ENCODE measurements at regions not wholly inside any gene's neighbourhood (a gene's known extent, or its start where the extent isn't known, plus 50 kb on each side); places are given as distances from the start of the nearest gene placed in this dataset.

DNA sequence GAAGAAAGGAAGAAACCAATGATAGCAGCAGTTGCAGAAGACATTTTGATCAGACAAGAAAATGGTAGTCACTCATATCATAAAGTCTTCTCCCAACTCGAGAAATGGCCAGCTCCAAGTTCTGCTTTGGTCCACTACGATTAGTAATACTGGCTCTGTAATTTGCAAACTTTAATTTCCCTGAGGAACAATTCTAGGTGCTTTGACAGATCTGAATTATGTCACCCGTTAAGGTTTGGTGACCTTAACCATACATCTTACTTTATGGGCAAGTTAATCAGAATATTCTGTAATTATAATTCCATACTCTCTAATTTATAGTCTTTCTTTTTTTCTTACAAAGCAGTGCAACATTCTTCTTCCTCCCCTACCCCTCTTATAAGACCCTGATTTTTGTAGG lies 84.5 kb downstream of the RND3 start:
- 71 to 84% methylated on average over 3 of the region's 3 CpGs for WGBS, 2 donors (ENCODE audit: low coverage in 1 of 2)
- intact Hi-C loops (cut with DNase I; ENCODE audit: low total_unique reads) = no loop called here
- no peaks in the 10 kb centered on the region for H3K36me3 ChIP-seq

DNA sequence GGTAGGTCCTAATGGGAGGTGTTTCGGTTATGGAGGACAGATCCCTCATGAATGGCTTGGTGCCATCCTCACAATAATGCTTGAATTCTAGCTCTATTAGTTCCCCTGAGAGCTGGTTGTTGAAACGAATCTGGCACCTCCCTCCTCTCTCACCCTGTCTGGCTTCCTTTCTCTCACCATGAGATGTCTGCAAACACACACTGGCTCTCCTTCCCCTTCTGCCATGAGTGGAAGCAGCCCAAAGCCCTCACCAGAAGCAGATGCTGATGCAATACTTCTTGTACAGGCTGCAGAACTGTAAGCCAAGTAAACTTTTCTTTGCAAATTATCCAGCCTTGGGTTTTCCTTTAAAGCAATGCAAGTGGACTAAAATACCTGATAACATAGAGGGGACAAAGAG lies 86.6 kb downstream of the RND3 start:
- no peaks in the 10 kb centered on the region for H3K9me3 ChIP-seq
- DNase-seq = no peak
- no peaks in the 10 kb centered on the region for H3K27me3 ChIP-seq
- intact Hi-C loops (cut with DNase I; ENCODE audit: low total_unique reads) = no loop called here
- WGBS, 2 donors (ENCODE audit: low coverage in 1 of 2) = 74 to 78% methylated on average over 1 to 2 of the region's 2 CpGs
- no peak overlapping the region for H3K4me3 ChIP-seq
- no peak overlapping the region for H3K27ac ChIP-seq
- H3K4me1 ChIP-seq = no peaks in the 10 kb centered on the region
- no peaks in the 10 kb centered on the region for H3K36me3 ChIP-seq
- TF ChIP-seq POLR2A (IDR thresholded peaks at IDR 0.05) = no peak
- TF ChIP-seq, protein P1, sequence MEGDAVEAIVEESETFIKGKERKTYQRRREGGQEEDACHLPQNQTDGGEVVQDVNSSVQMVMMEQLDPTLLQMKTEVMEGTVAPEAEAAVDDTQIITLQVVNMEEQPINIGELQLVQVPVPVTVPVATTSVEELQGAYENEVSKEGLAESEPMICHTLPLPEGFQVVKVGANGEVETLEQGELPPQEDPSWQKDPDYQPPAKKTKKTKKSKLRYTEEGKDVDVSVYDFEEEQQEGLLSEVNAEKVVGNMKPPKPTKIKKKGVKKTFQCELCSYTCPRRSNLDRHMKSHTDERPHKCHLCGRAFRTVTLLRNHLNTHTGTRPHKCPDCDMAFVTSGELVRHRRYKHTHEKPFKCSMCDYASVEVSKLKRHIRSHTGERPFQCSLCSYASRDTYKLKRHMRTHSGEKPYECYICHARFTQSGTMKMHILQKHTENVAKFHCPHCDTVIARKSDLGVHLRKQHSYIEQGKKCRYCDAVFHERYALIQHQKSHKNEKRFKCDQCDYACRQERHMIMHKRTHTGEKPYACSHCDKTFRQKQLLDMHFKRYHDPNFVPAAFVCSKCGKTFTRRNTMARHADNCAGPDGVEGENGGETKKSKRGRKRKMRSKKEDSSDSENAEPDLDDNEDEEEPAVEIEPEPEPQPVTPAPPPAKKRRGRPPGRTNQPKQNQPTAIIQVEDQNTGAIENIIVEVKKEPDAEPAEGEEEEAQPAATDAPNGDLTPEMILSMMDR (IDR thresholded peaks at IDR 0.05) = no peak
- no peak for TF ChIP-seq POLR2AphosphoS5 (IDR thresholded peaks at IDR 0.05)
- no peak for TF ChIP-seq EP300 (IDR thresholded peaks at IDR 0.05; ENCODE audit: low read depth)
- in situ Hi-C loops (cut with MboI; ENCODE audit: low pct_ligation_motif_present in 1 of 4, low pct_unique_long_range_greater_than_20kb in 1 of 4, low sequenced_read_pairs in 3 of 4) = no loop called here

More for the DNA sequence above, 84.5 kb downstream of the RND3 start:
- Histone ChIP-seq H3K27me3 (no peaks in the 10 kb centered on the region), H3K4me3 (no peak overlapping the region), H3K9me3 (no peaks in the 10 kb centered on the region), H3K27ac (no peak overlapping the region), H3K4me1 (no peaks in the 10 kb centered on the region)
- TF ChIP-seq EP300 (IDR thresholded peaks at IDR 0.05; ENCODE audit: low read depth) (no peak), POLR2A (IDR thresholded peaks at IDR 0.05) (no peak), POLR2AphosphoS5 (IDR thresholded peaks at IDR 0.05) (no peak)
- TF ChIP-seq, protein P1 (IDR thresholded peaks at IDR 0.05) = no peak
- in situ Hi-C loops (cut with MboI; ENCODE audit: low pct_ligation_motif_present in 1 of 4, low pct_unique_long_range_greater_than_20kb in 1 of 4, low sequenced_read_pairs in 3 of 4) = no loop called here
- DNase-seq = no peak

DNA sequence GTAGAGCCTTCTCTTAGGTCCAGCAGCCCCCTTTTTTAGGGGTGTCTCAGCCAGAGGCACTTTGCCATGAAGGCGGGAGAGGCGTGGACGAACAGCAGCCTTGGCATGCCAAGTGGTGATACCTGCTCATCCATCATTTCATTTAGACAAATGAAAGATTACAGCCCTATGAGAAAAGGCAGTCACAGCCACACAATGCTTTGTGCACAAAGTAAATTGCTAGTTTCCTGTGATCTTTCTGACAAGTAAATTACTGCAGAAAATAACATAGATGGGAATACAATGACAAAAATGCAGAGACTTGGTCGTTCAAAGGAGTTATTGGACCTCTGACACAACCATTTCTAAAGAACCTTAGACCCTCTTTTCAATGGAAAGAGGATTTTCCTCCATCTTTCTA lies 94.9 kb downstream of the RND3 start:
- Histone ChIP-seq H3K4me3 (no peak overlapping the region), H3K27ac (no peak overlapping the region), H3K4me1 (no peaks in the 10 kb centered on the region), H3K27me3 (no peaks in the 10 kb centered on the region), H3K36me3 (no peaks in the 10 kb centered on the region), H3K9me3 (no peaks in the 10 kb centered on the region)
- no peak for DNase-seq
- intact Hi-C loops (cut with DNase I; ENCODE audit: low total_unique reads) (no loop called here), in situ Hi-C loops (cut with MboI; ENCODE audit: low pct_ligation_motif_present in 1 of 4, low pct_unique_long_range_greater_than_20kb in 1 of 4, low sequenced_read_pairs in 3 of 4) (no loop called here)
- no peak for TF ChIP-seq EP300 (IDR thresholded peaks at IDR 0.05; ENCODE audit: low read depth)
- no peak for TF ChIP-seq POLR2A (IDR thresholded peaks at IDR 0.05)
- TF ChIP-seq, protein P1 (IDR thresholded peaks at IDR 0.05) = no peak
- TF ChIP-seq POLR2AphosphoS5 (IDR thresholded peaks at IDR 0.05) = no peak
- 77% methylated on average over 4 of the region's 4 CpGs; no CpG with 5 or more reads in 1 of the 2 donors for WGBS, 2 donors (ENCODE audit: low coverage in 1 of 2)

DNA sequence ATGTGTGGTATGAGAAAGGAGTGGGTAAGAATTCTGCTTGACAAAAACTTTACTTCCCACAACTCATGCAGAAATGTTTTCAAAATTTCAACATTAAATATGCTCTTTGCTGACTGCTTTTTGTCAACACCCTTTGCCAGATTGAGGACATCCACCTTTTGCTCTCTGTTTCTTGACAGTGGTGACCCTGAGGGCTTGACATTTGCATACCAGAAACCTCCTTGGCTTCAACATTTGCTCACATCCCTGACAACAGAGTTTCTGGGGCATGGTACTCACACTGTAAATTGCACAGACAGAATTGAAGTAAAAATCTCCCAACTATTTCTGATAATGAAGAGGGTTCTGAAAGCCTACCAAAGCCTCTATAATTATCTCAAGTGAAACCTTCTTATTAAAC lies 95.7 kb downstream of the RND3 start:
- Histone ChIP-seq H3K27me3 (no peaks in the 10 kb centered on the region), H3K9me3 (no peaks in the 10 kb centered on the region), H3K4me1 (no peaks in the 10 kb centered on the region), H3K36me3 (no peaks in the 10 kb centered on the region), H3K27ac (no peak overlapping the region), H3K4me3 (no peak overlapping the region)
- in situ Hi-C loops (cut with MboI; ENCODE audit: low pct_ligation_motif_present in 1 of 4, low pct_unique_long_range_greater_than_20kb in 1 of 4, low sequenced_read_pairs in 3 of 4) (no loop called here), intact Hi-C loops (cut with DNase I; ENCODE audit: low total_unique reads) (no loop called here)
- DNase-seq = no peak
- TF ChIP-seq EP300 (IDR thresholded peaks at IDR 0.05; ENCODE audit: low read depth) (no peak), POLR2A (IDR thresholded peaks at IDR 0.05) (no peak), POLR2AphosphoS5 (IDR thresholded peaks at IDR 0.05) (no peak)
- TF ChIP-seq, protein P1 (IDR thresholded peaks at IDR 0.05) = no peak
